ENCODE measurements at regions not wholly inside any gene's neighbourhood (a gene's known extent, or its start where the extent isn't known, plus 50 kb on each side); places are given as distances from the start of the nearest gene placed in this dataset.

GRCh38 chr12:5096241-5096924 lies 52.7 kb downstream of the KCNA5 start:
- Histone ChIP-seq H3K36me3 (ENCODE audit: control insufficient read depth in 4 of 4, insufficient read depth in 3 of 4, low read depth in 1 of 4, low read length in 3 of 4) (no peaks in the 10 kb centered on the region), H3K9ac (ENCODE audit: low read depth in 1 of 2, low read length in 2 of 2) (no peak overlapping the region), H3K4me1 (ENCODE audit: control insufficient read depth in 4 of 4, insufficient read depth in 4 of 4, low read length in 3 of 4) (no peaks in the 10 kb centered on the region), H3K27ac (ENCODE audit: low read depth in 1 of 2, low read length in 2 of 2) (no peak overlapping the region), H3K27me3 (ENCODE audit: control insufficient read depth in 4 of 4, insufficient read depth in 4 of 4, low read length in 3 of 4) (peaks cover 0 to 11% (median 1%) of the 10 kb centered on the region in 4 donors), H3K4me3 (ENCODE audit: low read depth in 1 of 3, low read length in 3 of 3) (no peak overlapping the region), H3K9me3 (ENCODE audit: control insufficient read depth in 4 of 4, low read length in 3 of 4) (no peaks in the 10 kb centered on the region)
- TF ChIP-seq, protein P1, sequence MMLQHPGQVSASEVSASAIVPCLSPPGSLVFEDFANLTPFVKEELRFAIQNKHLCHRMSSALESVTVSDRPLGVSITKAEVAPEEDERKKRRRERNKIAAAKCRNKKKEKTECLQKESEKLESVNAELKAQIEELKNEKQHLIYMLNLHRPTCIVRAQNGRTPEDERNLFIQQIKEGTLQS (IDR thresholded peaks at IDR 0.05): no peak
- TF ChIP-seq GABPA (IDR thresholded peaks at IDR 0.05 in 1 of 2, conservative IDR thresholded peaks at IDR 0.05 in 1 of 2): no peak
- no peak for TF ChIP-seq CTCF (IDR thresholded peaks at IDR 0.05; ENCODE audit: low read depth, low read length, missing input control)
- TF ChIP-seq HNF4G (IDR thresholded peaks at IDR 0.05): no peak
- TF ChIP-seq JUND (IDR thresholded peaks at IDR 0.05): no peak
- TF ChIP-seq, protein P2, sequence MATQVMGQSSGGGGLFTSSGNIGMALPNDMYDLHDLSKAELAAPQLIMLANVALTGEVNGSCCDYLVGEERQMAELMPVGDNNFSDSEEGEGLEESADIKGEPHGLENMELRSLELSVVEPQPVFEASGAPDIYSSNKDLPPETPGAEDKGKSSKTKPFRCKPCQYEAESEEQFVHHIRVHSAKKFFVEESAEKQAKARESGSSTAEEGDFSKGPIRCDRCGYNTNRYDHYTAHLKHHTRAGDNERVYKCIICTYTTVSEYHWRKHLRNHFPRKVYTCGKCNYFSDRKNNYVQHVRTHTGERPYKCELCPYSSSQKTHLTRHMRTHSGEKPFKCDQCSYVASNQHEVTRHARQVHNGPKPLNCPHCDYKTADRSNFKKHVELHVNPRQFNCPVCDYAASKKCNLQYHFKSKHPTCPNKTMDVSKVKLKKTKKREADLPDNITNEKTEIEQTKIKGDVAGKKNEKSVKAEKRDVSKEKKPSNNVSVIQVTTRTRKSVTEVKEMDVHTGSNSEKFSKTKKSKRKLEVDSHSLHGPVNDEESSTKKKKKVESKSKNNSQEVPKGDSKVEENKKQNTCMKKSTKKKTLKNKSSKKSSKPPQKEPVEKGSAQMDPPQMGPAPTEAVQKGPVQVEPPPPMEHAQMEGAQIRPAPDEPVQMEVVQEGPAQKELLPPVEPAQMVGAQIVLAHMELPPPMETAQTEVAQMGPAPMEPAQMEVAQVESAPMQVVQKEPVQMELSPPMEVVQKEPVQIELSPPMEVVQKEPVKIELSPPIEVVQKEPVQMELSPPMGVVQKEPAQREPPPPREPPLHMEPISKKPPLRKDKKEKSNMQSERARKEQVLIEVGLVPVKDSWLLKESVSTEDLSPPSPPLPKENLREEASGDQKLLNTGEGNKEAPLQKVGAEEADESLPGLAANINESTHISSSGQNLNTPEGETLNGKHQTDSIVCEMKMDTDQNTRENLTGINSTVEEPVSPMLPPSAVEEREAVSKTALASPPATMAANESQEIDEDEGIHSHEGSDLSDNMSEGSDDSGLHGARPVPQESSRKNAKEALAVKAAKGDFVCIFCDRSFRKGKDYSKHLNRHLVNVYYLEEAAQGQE (IDR thresholded peaks at IDR 0.05): no peak
- TF ChIP-seq ZBTB33 (IDR thresholded peaks at IDR 0.05): no peak
- TF ChIP-seq EGR1 (IDR thresholded peaks at IDR 0.05; ENCODE audit: low read depth in 2 of 2): no peak
- no peak for TF ChIP-seq FOXA1 (IDR thresholded peaks at IDR 0.05)
- no peak for TF ChIP-seq YY1 (IDR thresholded peaks at IDR 0.05)
- TF ChIP-seq FOXA2 (IDR thresholded peaks at IDR 0.05): no peak
- TF ChIP-seq HNF4A (conservative IDR thresholded peaks at IDR 0.05): no peak
- TF ChIP-seq RAD21 (IDR thresholded peaks at IDR 0.05): no peak
- WGBS: 71% methylated on average over 8 of the region's 8 CpGs
- no peak for DNase-seq (ENCODE audit: low spot score)

GRCh38 chr12:5097786-5098185 lies 54.1 kb downstream of the KCNA5 start:
- Histone ChIP-seq H3K9me3 (ENCODE audit: control insufficient read depth in 4 of 4, low read length in 3 of 4) (no peaks in the 10 kb centered on the region), H3K4me1 (ENCODE audit: control insufficient read depth in 4 of 4, insufficient read depth in 4 of 4, low read length in 3 of 4) (no peaks in the 10 kb centered on the region), H3K36me3 (ENCODE audit: control insufficient read depth in 4 of 4, insufficient read depth in 3 of 4, low read depth in 1 of 4, low read length in 3 of 4) (no peaks in the 10 kb centered on the region), H3K27ac (ENCODE audit: low read depth in 1 of 2, low read length in 2 of 2) (no peak overlapping the region), H3K9ac (ENCODE audit: low read depth in 1 of 2, low read length in 2 of 2) (no peak overlapping the region), H3K27me3 (ENCODE audit: control insufficient read depth in 4 of 4, insufficient read depth in 4 of 4, low read length in 3 of 4) (peaks cover 0 to 8% (median 1%) of the 10 kb centered on the region in 4 donors), H3K4me3 (ENCODE audit: low read depth in 1 of 3, low read length in 3 of 3) (no peak overlapping the region)
- TF ChIP-seq SP1 (IDR thresholded peaks at IDR 0.05): no peak
- TF ChIP-seq HNF4G (IDR thresholded peaks at IDR 0.05): no peak
- TF ChIP-seq HNF4A (conservative IDR thresholded peaks at IDR 0.05): no peak
- no peak for TF ChIP-seq ZBTB33 (IDR thresholded peaks at IDR 0.05)
- no peak for DNase-seq (ENCODE audit: low spot score)
- WGBS: 72% methylated on average over 6 of the region's 6 CpGs
